ES-I3 (cell line): ENCODE measurements at regions not wholly inside any gene's neighbourhood (a gene's known extent, or its start where the extent isn't known, plus 50 kb on each side); places are given as distances from the start of the nearest gene placed in this dataset.

Experiments used
- H3K36me3 ChIP-seq: 2 replicates; pipeline ENCODE4 v1.6.1; 2013; ENCODE audit warnings: mild to moderate bottlenecking, low read length, control low read depth, moderate library complexity; ENCODE audit not compliant: insufficient read depth
- H3K4me1 ChIP-seq: 2 replicates; pipeline ENCODE4 v1.6.1; 2013; ENCODE audit warnings: mild to moderate bottlenecking, control low read depth, low read length; ENCODE audit not compliant: insufficient read depth
- H3K9ac ChIP-seq: 2 replicates; pipeline ENCODE4 v1.6.1; 2013; ENCODE audit warnings: low read depth, mild to moderate bottlenecking, low read length, moderate library complexity
- H3K9me3 ChIP-seq: 2 replicates; pipeline ENCODE4 v1.6.1; 2013; ENCODE audit warnings: mild to moderate bottlenecking, low read length, moderate library complexity; ENCODE audit not compliant: control insufficient read depth, insufficient read depth

GRCh38 chrX:16014171-16014570 lies 109.2 kb upstream of the GRPR start:
- Histone ChIP-seq H3K9ac (no peak overlapping the region), H3K9me3 (no peaks in the 10 kb centered on the region; the same call in 1 of the 2 replicates), H3K36me3 (no peaks in the 10 kb centered on the region), H3K4me1 (peaks cover 10% of the 10 kb centered on the region; the same call in 1 of the 2 replicates)

- Histone ChIP-seq H3K9me3 (no peaks in the 10 kb centered on the region; the same call in 1 of the 2 replicates), H3K4me1 (peaks cover under 1% of the 10 kb centered on the region; the same call in 1 of the 2 replicates), H3K9ac (no peak overlapping the region), H3K36me3 (no peaks in the 10 kb centered on the region)
Measured at GRCh38 chrX:16012250-16012649, 111.1 kb upstream of the GRPR start.

- Histone ChIP-seq H3K4me1 (no peaks in the 10 kb centered on the region), H3K9ac (no peak overlapping the region), H3K9me3 (peaks cover 19% of the 10 kb centered on the region), H3K36me3 (no peaks in the 10 kb centered on the region)
Measured at GRCh38 chrX:16005917-16006316, 117.4 kb upstream of the GRPR start.

- Histone ChIP-seq H3K9me3 (peaks cover 24% of the 10 kb centered on the region), H3K9ac (no peak overlapping the region), H3K4me1 (no peaks in the 10 kb centered on the region), H3K36me3 (no peaks in the 10 kb centered on the region)
Measured at GRCh38 chrX:16002185-16002584, 121.2 kb upstream of the GRPR start.

- Histone ChIP-seq H3K36me3 (no peaks in the 10 kb centered on the region), H3K9me3 (peaks cover 27% of the 10 kb centered on the region), H3K4me1 (no peaks in the 10 kb centered on the region), H3K9ac (no peak overlapping the region)
Measured at GRCh38 chrX:15998350-15998749, 125.0 kb upstream of the GRPR start.

DNA sequence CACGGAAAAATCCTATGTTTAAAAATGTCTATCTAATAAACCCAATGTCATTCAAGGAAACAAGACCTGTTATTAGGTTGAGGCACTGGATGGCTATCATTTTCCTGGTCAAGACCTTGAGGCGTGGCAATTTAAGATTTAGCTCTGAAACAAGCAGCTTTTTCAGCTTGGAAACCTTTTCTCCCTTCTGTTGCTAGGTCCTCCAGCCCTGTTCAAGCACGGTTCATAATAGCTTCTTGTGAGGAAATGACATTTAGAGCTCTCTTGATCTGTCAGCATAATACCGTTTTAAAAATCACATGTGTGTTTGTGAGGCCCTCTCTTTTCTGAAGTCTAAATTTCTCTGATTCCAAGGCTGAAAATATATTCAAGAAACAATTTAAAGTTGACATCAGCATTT lies 133.6 kb upstream of the GRPR start:
- H3K36me3 ChIP-seq, result no peaks in the 10 kb centered on the region
- H3K4me1 ChIP-seq, result peaks cover 19% of the 10 kb centered on the region
- H3K9me3 ChIP-seq, result peaks cover 7% of the 10 kb centered on the region; the same call in 1 of the 2 replicates
- no peak overlapping the region for H3K9ac ChIP-seq

DNA sequence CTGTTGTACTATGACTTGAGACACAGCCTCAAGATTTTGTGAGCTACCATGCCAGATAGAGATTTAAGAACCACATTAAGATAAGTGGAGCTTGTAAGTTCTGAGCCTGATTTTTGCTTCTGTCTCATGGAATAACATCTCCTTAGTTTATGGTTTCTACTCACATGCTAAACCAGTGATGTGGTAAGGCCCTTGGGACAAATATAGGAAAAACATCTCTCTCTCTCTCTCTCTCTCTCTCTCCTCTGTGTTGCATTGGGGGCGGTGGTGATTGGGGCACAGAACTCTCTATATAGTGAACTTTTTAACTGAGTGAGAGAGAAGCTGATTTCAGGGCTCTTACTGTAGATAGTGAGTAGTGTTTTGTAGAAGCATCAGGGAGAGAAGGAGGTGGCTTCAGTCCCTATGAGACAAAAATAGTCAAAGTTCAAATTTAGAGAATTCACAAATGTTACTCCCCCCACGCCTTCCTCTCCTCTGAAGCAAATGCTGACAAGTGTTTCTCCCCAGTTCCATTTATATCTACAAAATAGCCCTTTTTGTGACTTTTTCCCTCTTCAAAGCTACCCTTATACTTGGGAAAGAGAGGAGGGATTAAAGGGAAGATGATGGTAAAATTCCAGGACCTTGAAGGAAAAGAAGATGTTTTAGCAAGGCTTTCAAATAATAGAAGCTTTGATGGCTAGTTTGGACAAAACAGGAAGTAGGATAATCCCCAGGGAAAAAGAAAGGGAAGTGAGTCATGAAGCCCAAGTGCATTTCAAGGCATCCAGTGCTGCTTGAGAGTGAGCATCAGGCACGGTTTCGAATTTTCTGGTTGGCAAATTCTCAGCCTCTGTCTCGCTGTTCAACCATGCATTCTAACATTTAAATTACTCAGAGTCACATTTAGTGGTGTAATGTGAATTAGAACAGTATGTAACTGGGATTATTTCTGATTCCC lies 134.3 kb upstream of the AP1S2 start:
- no peak overlapping the region for H3K9ac ChIP-seq
- H3K4me1 ChIP-seq, result peaks cover 19% of the 10 kb centered on the region
- H3K9me3 ChIP-seq, result peaks cover 7% of the 10 kb centered on the region; the same call in 1 of the 2 replicates
- H3K36me3 ChIP-seq, result no peaks in the 10 kb centered on the region

DNA sequence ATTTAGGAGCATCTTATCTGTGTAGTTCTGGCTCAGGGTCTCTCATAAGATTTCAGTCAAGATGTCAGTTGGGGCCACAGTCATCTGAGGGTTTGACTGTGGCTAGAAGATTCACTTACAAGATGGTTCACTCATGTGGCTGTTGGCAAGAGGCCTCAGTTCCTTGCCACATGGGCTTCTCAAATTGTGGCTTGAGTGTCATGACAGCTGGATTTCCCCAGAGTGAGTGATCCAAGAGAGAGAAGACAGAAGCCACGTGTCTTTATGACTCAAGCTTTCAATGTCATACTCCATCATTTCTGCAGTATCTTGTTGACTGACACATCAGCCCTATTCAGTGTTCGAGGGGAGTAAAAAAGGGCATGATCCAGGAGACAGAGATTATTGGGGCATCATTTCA lies 131.3 kb upstream of the AP1S2 start:
- H3K36me3 ChIP-seq, result no peaks in the 10 kb centered on the region
- no peak overlapping the region for H3K9ac ChIP-seq
- H3K4me1 ChIP-seq, result peaks cover 23% of the 10 kb centered on the region
- no peaks in the 10 kb centered on the region; the same call in 1 of the 2 replicates for H3K9me3 ChIP-seq

DNA sequence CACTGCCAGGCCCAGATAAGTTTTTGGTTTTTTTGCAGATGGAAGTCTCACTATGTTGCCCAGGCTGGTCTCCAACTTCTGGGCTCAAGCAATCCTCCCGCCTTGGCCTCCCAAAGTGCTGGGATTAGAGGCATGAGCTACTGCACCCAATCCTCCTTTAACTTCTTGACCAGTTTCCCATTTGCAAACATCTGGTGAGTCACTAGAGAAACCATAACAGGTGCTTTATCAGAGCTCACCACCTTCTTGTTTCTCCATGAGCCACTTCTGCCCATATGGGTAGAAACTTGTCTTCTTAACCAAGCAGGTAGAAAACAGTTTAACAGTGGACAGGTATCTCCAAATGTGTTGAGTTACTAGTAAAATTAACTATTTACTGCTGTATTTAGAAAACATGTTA lies 128.4 kb upstream of the AP1S2 start:
- H3K9me3 ChIP-seq, result no peaks in the 10 kb centered on the region; the same call in 1 of the 2 replicates
- H3K9ac ChIP-seq, result no peak overlapping the region
- H3K36me3 ChIP-seq, result no peaks in the 10 kb centered on the region
- H3K4me1 ChIP-seq, result 0 out of 2 replicates have a peak, but pooled peaks cover 4% of the 10 kb centered on the region

DNA sequence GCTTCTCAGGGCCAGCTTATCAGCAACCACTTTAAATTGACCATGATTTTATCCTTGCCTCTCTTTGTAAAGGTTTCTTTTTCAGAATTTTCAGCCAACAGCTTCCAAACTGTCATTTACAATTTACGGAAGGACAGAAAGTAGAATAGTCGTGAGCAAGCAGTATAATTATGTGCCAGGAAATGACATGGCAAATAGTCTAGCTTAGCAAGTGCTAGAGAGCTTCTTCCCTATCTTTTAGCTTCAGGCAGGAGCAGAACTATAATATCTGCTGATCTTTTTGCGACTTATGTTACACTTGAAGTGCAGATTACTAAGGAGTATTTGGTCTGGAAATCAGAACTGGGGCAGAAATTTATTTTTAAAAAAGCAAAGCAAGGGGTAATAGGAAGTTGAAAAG lies 123.0 kb upstream of the AP1S2 start:
- H3K4me1 ChIP-seq, result peaks cover 17% of the 10 kb centered on the region
- no peaks in the 10 kb centered on the region for H3K36me3 ChIP-seq
- no peaks in the 10 kb centered on the region for H3K9me3 ChIP-seq
- H3K9ac ChIP-seq, result no peak overlapping the region

DNA sequence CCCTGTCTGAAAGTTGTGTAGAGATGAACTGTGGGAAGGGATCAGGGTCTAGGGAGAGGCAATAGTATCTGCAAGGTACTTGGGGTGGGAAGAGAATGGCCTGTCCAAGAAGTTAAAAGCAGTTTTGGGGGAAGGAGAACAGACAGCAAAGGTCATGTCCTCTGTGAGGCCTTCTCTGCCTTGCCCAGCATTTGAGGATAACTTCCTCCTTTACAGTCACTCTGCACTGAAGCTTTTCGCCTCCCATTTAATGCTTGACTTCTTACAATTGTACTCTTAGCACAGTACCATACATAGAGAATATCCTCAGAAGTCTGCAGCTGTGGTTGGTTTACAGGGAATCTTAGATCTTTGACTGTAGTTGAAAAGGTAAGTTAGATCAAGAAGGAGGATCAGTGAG lies 121.8 kb upstream of the AP1S2 start:
- H3K9ac ChIP-seq, result no peak overlapping the region
- H3K4me1 ChIP-seq, result peaks cover 16% of the 10 kb centered on the region
- H3K9me3 ChIP-seq, result no peaks in the 10 kb centered on the region
- no peaks in the 10 kb centered on the region for H3K36me3 ChIP-seq

DNA sequence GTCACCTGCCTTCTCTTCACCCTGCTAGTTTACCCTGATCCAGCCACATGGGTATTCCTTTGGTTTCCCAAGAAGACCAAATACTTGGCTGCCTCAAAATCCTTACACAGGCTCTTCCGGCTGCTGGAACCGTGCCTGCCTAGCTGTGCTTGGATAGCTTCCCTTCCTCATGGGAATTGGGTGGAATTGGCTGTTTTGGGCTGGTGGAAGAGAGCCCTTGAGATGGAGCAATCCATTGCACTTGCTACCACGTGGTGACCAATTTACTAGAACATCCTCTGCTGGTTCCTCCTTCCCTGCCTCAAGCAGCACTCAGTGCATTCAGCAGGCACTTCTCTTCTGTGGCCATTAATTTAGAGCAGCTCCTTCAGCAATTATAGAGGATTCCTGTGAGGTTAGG lies 119.3 kb upstream of the AP1S2 start:
- Histone ChIP-seq H3K9me3 (no peaks in the 10 kb centered on the region), H3K4me1 (peaks cover 29% of the 10 kb centered on the region), H3K9ac (no peak overlapping the region), H3K36me3 (no peaks in the 10 kb centered on the region)

DNA sequence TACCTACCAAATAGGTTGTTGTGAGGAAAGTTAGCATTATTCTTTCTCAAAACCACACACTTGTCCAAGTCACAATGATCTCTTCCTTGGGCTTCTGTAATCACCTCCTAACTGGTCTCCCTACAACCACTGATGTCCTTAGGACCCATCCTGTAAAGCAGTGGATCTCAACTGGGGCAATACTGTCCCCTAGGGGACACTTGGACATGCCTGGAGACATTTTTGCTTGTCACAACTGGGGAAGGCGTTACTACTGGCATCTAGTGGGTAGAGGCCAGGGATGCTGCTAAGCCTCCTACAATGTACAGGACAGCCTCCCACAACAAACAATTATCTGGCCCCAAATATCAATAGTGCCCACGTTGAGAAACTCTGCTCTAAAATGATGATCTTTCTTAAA lies 118.7 kb upstream of the AP1S2 start:
- Histone ChIP-seq H3K36me3 (no peaks in the 10 kb centered on the region), H3K4me1 (peaks cover 29% of the 10 kb centered on the region), H3K9ac (no peak overlapping the region)

GRCh38 chrX:15971696-15972095 lies 117.1 kb upstream of the AP1S2 start:
- Histone ChIP-seq H3K4me1 (peaks cover 21% of the 10 kb centered on the region), H3K36me3 (no peaks in the 10 kb centered on the region), H3K9ac (no peak overlapping the region), H3K9me3 (no peaks in the 10 kb centered on the region)

More for the DNA sequence above, 118.7 kb upstream of the AP1S2 start:
- H3K9me3 ChIP-seq, result no peaks in the 10 kb centered on the region

DNA sequence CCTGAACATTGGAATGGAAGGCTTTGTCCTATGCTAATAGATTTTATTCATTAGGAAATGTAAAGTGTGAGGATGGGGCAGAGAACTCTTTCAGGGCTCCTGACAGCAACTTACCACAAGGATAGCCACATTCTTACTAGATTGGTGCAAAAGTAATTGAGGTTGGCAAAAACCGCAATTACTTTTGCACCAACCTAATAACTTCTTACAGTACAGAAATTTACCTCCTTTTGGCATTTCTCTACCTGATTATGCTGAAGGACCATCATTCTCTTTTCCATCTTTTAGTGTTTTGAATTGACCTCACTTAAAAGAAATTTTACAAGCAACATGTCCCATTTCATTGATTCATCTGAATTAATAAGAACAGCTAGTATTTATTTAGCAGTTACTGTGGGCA lies 109.2 kb upstream of the AP1S2 start:
- no peaks in the 10 kb centered on the region for H3K9me3 ChIP-seq

More for the DNA sequence above, 109.2 kb upstream of the AP1S2 start:
- Histone ChIP-seq H3K36me3 (no peaks in the 10 kb centered on the region), H3K9ac (no peak overlapping the region), H3K4me1 (peaks cover 14% of the 10 kb centered on the region)
